ENCODE measurements at regions not wholly inside any gene's neighbourhood (a gene's known extent, or its start where the extent isn't known, plus 50 kb on each side); places are given as distances from the start of the nearest gene placed in this dataset.

DNA sequence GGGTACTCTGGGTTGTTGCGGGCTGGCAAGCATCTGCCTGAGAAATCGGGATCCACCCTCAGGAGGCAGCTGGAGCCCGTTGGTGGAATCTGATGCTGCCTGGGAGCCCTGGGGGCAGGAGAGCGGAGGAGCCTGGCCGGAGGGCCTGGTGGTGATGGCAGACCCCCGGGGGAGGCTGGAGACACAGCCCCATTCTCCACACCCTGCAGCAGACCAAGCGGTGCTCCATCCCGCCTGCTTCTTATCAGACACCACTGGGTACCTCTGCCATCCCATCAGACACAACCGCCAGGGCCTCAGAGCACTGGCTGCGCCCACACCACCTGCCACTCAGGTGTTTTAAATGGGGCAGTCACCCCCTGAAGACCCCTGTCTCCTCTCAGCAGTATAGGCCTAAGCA is 103.9 kb downstream of the RBFOX3 start:
- H3K4me1 ChIP-seq, result no peaks in the 10 kb centered on the region
- H3K9me3 ChIP-seq, result peaks cover 0 to 7% (median 0%) of the 10 kb centered on the region in 8 donors
- 78 to 89% (median 89%) methylated on average over 8 to 10 of the region's 10 CpGs for WGBS, 5 donors
- H3K27ac ChIP-seq, result no peak overlapping the region
- TF ChIP-seq POLR2AphosphoS5 (IDR thresholded peaks at IDR 0.05) (no peak), POLR2A (IDR thresholded peaks at IDR 0.05) (no peak)
- TF ChIP-seq, protein P1, sequence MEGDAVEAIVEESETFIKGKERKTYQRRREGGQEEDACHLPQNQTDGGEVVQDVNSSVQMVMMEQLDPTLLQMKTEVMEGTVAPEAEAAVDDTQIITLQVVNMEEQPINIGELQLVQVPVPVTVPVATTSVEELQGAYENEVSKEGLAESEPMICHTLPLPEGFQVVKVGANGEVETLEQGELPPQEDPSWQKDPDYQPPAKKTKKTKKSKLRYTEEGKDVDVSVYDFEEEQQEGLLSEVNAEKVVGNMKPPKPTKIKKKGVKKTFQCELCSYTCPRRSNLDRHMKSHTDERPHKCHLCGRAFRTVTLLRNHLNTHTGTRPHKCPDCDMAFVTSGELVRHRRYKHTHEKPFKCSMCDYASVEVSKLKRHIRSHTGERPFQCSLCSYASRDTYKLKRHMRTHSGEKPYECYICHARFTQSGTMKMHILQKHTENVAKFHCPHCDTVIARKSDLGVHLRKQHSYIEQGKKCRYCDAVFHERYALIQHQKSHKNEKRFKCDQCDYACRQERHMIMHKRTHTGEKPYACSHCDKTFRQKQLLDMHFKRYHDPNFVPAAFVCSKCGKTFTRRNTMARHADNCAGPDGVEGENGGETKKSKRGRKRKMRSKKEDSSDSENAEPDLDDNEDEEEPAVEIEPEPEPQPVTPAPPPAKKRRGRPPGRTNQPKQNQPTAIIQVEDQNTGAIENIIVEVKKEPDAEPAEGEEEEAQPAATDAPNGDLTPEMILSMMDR (IDR thresholded peaks at IDR 0.05 in 8 of 11, conservative IDR thresholded peaks at IDR 0.05 in 3 of 11), result no peak
- no peaks in the 10 kb centered on the region for H3K36me3 ChIP-seq
- DNase-seq, result no peak
- intact Hi-C loops (cut with DNase I; ENCODE audit: low total_unique reads), result no loop called here
- peaks cover 0 to 71% (median 0%) of the 10 kb centered on the region in 7 donors for H3K27me3 ChIP-seq (replicated peaks in 1 of 7)
- no peak overlapping the region for H3K4me3 ChIP-seq

DNA sequence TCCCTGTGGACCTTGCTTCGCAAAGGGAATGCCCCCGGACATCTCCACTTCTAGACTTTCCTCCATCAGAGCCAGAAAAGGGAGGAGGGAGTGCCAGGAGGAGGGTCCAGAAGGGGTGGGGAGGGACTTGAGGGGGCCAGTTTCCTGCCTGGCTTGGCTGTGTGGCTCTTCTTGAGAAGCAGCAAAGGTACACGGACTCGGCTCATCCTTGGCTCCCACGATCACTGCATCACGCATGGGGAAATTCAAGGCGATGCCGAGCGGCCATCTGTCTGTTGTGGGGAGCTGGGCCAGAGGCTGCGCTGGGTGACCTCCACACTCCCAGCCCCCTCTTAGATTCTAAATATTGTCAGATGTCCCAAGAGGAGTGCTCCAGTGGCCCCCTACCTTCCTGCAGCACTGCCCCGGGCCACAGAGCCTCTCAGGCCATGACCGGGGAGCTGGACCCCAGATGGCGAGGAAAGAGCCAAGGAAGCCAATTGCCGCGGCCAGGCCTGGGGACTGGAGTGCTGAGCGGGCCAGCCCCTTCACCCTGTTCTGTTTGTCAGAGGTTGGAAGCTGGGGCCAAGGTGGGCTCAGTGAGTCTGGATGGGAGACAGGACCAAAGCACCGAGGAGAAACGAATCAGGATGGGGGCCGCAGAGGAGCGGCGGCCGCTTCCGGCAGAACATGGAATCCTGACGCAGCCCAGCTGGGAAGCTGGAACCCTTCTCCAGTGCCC is 104.5 kb downstream of the RBFOX3 start:
- Histone ChIP-seq H3K4me3 (no peak overlapping the region), H3K9me3 (peaks cover 0 to 4% (median 0%) of the 10 kb centered on the region in 8 donors), H3K36me3 (no peaks in the 10 kb centered on the region), H3K27ac (no peak overlapping the region), H3K27me3 (replicated peaks in 1 of 7) (peaks cover 0 to 78% (median 2%) of the 10 kb centered on the region in 7 donors), H3K4me1 (no peaks in the 10 kb centered on the region)
- no peak for DNase-seq
- intact Hi-C loops (cut with DNase I; ENCODE audit: low total_unique reads), result no loop called here
- WGBS, 5 donors, result 83 to 91% (median 87%) methylated on average over 23 to 24 of the region's 24 CpGs
- TF ChIP-seq, protein P1 (IDR thresholded peaks at IDR 0.05 in 8 of 11, conservative IDR thresholded peaks at IDR 0.05 in 3 of 11), result no peak
- TF ChIP-seq POLR2A (IDR thresholded peaks at IDR 0.05) (no peak), POLR2AphosphoS5 (IDR thresholded peaks at IDR 0.05) (no peak)

DNA sequence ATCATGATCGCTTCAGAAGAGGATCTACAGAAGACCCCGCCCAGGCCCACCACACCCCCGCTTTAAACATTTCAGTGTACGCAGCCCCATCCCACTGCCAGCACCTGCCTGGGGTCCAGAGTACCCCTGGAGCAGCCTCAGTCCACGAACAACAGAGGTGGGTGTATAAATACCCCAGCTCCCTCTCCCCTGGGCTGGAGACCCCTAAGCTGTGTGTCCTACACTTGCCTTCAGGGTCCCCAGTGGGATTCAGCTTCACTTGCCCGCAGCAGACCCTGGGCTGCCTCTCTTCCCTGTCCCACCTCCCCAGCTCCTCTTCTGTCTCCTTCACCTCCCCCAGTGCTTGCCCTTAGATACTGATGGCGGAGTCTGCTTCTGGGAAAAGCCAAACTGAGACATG is 105.7 kb downstream of the RBFOX3 start:
- no peaks in the 10 kb centered on the region for H3K4me1 ChIP-seq
- H3K36me3 ChIP-seq, result no peaks in the 10 kb centered on the region
- no peak overlapping the region for H3K27ac ChIP-seq
- H3K27me3 ChIP-seq (replicated peaks in 1 of 7), result peaks cover 0 to 88% (median 8%) of the 10 kb centered on the region in 7 donors
- TF ChIP-seq, protein P1 (IDR thresholded peaks at IDR 0.05 in 8 of 11, conservative IDR thresholded peaks at IDR 0.05 in 3 of 11), result no peak
- TF ChIP-seq POLR2AphosphoS5 (IDR thresholded peaks at IDR 0.05) (no peak), POLR2A (IDR thresholded peaks at IDR 0.05) (no peak)
- WGBS, 5 donors, result 76 to 92% (median 87%) methylated on average over 4 to 7 of the region's 7 CpGs
- no peak for DNase-seq
- no peaks in the 10 kb centered on the region for H3K9me3 ChIP-seq
- no peak overlapping the region for H3K4me3 ChIP-seq
- intact Hi-C loops (cut with DNase I; ENCODE audit: low total_unique reads), result no loop called here

DNA sequence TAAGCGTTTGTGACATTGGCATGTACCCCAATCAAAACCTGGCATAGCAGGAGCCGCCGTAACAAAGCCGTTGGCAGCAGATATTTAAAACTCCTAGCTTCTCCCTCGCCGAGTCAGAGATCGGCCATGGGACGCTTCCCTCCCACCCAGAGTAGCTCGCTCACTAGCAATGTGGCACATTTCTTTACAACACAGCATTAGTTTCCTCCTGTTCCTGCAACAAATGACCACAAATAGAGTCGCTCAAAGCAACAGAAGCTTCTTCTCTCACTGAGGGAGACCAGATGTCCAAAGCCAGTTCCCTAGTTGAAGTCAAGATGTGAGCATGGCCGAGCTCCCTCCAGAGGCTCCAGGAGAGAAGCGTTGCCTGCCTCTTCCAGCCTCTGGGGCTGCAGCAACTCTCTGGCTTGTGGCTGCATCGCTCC is 106.7 kb downstream of the RBFOX3 start:
- TF ChIP-seq POLR2A (IDR thresholded peaks at IDR 0.05), result no peak
- Histone ChIP-seq H3K27ac (no peak overlapping the region), H3K4me3 (no peak overlapping the region), H3K9me3 (no peaks in the 10 kb centered on the region), H3K36me3 (no peaks in the 10 kb centered on the region), H3K4me1 (no peaks in the 10 kb centered on the region), H3K27me3 (replicated peaks in 1 of 7) (peaks cover 0 to 88% (median 8%) of the 10 kb centered on the region in 7 donors)
- intact Hi-C loops (cut with DNase I; ENCODE audit: low total_unique reads), result no loop called here
- no peak for DNase-seq
- WGBS, 5 donors, result 69 to 85% (median 76%) methylated on average over 12 to 13 of the region's 13 CpGs
